ENCODE measurements at regions not wholly inside any gene's neighbourhood (a gene's known extent, or its start where the extent isn't known, plus 50 kb on each side); places are given as distances from the start of the nearest gene placed in this dataset.

GRCh38 chr2:239473211-239473805, 72.5 kb upstream of the HDAC4 start:
- Histone ChIP-seq H3K27ac (ENCODE audit: low read depth in 1 of 2, low read length in 1 of 2) (no peak overlapping the region), H3K9me3 (ENCODE audit: control insufficient read depth in 2 of 2, insufficient read depth in 1 of 2, low read length in 1 of 2) (peaks cover 0 to 14% of the 10 kb centered on the region in 2 donors), H3K27me3 (ENCODE audit: control insufficient read depth in 2 of 2, insufficient read depth in 1 of 2, low read length in 1 of 2) (peaks cover 0 to 3% of the 10 kb centered on the region in 2 donors), H3K36me3 (ENCODE audit: control insufficient read depth in 2 of 2, insufficient read depth in 2 of 2, low read length in 1 of 2) (no peaks in the 10 kb centered on the region), H3K4me3 (ENCODE audit: low read length in 2 of 2) (no peak overlapping the region), H3K4me1 (ENCODE audit: control insufficient read depth in 2 of 2, insufficient read depth in 2 of 2, low read length in 2 of 2) (no peaks in the 10 kb centered on the region)
- no peak for DNase-seq (ENCODE audit: low read depth in 6 of 9, low spot score in 9 of 9)
- WGBS, result 97% methylated on average over 8 of the region's 8 CpGs

- H3K27me3 ChIP-seq (ENCODE audit: control insufficient read depth in 2 of 2, insufficient read depth in 1 of 2, low read length in 1 of 2), result peaks cover 0 to 3% of the 10 kb centered on the region in 2 donors
- peaks cover 1 to 14% of the 10 kb centered on the region in 2 donors for H3K9me3 ChIP-seq (ENCODE audit: control insufficient read depth in 2 of 2, insufficient read depth in 1 of 2, low read length in 1 of 2)
- H3K27ac ChIP-seq (ENCODE audit: low read depth in 1 of 2, low read length in 1 of 2), result no peak overlapping the region
- H3K36me3 ChIP-seq (ENCODE audit: control insufficient read depth in 2 of 2, insufficient read depth in 2 of 2, low read length in 1 of 2), result no peaks in the 10 kb centered on the region
- H3K4me3 ChIP-seq (ENCODE audit: low read length in 2 of 2), result no peak overlapping the region
- no peaks in the 10 kb centered on the region for H3K4me1 ChIP-seq (ENCODE audit: control insufficient read depth in 2 of 2, insufficient read depth in 2 of 2, low read length in 2 of 2)
- DNase-seq (ENCODE audit: low read depth in 6 of 9, low spot score in 9 of 9), result no peak
- 77% methylated on average over 11 of the region's 11 CpGs for WGBS
These were observed 71.5 kb upstream of the HDAC4 start for GRCh38 chr2:239472235-239472775.

- no peak overlapping the region for H3K27ac ChIP-seq (ENCODE audit: low read depth in 1 of 2, low read length in 1 of 2)
- no peak for DNase-seq (ENCODE audit: low read depth in 6 of 9, low spot score in 9 of 9)
- H3K9me3 ChIP-seq (ENCODE audit: control insufficient read depth in 2 of 2, insufficient read depth in 1 of 2, low read length in 1 of 2), result peaks cover 1 to 14% of the 10 kb centered on the region in 2 donors
- H3K4me1 ChIP-seq (ENCODE audit: control insufficient read depth in 2 of 2, insufficient read depth in 2 of 2, low read length in 2 of 2), result peaks cover 0 to 3% of the 10 kb centered on the region in 2 donors
- H3K4me3 ChIP-seq (ENCODE audit: low read length in 2 of 2), result no peak overlapping the region
- H3K36me3 ChIP-seq (ENCODE audit: control insufficient read depth in 2 of 2, insufficient read depth in 2 of 2, low read length in 1 of 2), result no peaks in the 10 kb centered on the region
- 91% methylated on average over 9 of the region's 9 CpGs for WGBS
- H3K27me3 ChIP-seq (ENCODE audit: control insufficient read depth in 2 of 2, insufficient read depth in 1 of 2, low read length in 1 of 2), result peaks cover 0 to 3% of the 10 kb centered on the region in 2 donors
These were observed 70.4 kb upstream of the HDAC4 start for GRCh38 chr2:239471011-239471792.

GRCh38 chr2:239470151-239470900, 69.5 kb upstream of the HDAC4 start:
- H3K4me3 ChIP-seq (ENCODE audit: low read length in 2 of 2), result no peak overlapping the region
- no peaks in the 10 kb centered on the region for H3K36me3 ChIP-seq (ENCODE audit: control insufficient read depth in 2 of 2, insufficient read depth in 2 of 2, low read length in 1 of 2)
- H3K27ac ChIP-seq (ENCODE audit: low read depth in 1 of 2, low read length in 1 of 2), result no peak overlapping the region
- H3K9me3 ChIP-seq (ENCODE audit: control insufficient read depth in 2 of 2, insufficient read depth in 1 of 2, low read length in 1 of 2), result peaks cover 1 to 14% of the 10 kb centered on the region in 2 donors
- peaks cover 6 to 12% of the 10 kb centered on the region in 2 donors for H3K4me1 ChIP-seq (ENCODE audit: control insufficient read depth in 2 of 2, insufficient read depth in 2 of 2, low read length in 2 of 2)
- DNase-seq (ENCODE audit: low read depth in 6 of 9, low spot score in 9 of 9), result no peak
- 94% methylated on average over 14 of the region's 14 CpGs for WGBS
- peaks cover 0 to 3% of the 10 kb centered on the region in 2 donors for H3K27me3 ChIP-seq (ENCODE audit: control insufficient read depth in 2 of 2, insufficient read depth in 1 of 2, low read length in 1 of 2)

GRCh38 chr2:239469106-239469960, 68.5 kb upstream of the HDAC4 start:
- Histone ChIP-seq H3K4me1 (ENCODE audit: control insufficient read depth in 2 of 2, insufficient read depth in 2 of 2, low read length in 2 of 2) (peaks cover 6 to 15% of the 10 kb centered on the region in 2 donors), H3K27me3 (ENCODE audit: control insufficient read depth in 2 of 2, insufficient read depth in 1 of 2, low read length in 1 of 2) (peaks cover 0 to 3% of the 10 kb centered on the region in 2 donors), H3K27ac (ENCODE audit: low read depth in 1 of 2, low read length in 1 of 2) (no peak overlapping the region), H3K36me3 (ENCODE audit: control insufficient read depth in 2 of 2, insufficient read depth in 2 of 2, low read length in 1 of 2) (no peaks in the 10 kb centered on the region), H3K4me3 (ENCODE audit: low read length in 2 of 2) (no peak overlapping the region), H3K9me3 (ENCODE audit: control insufficient read depth in 2 of 2, insufficient read depth in 1 of 2, low read length in 1 of 2) (peaks cover 1 to 14% of the 10 kb centered on the region in 2 donors)
- DNase-seq (ENCODE audit: low read depth in 6 of 9, low spot score in 9 of 9), result no peak
- 97% methylated on average over 16 of the region's 16 CpGs for WGBS

GRCh38 chr2:239468491-239469105, 67.8 kb upstream of the HDAC4 start:
- peaks cover 0 to 3% of the 10 kb centered on the region in 2 donors for H3K27me3 ChIP-seq (ENCODE audit: control insufficient read depth in 2 of 2, insufficient read depth in 1 of 2, low read length in 1 of 2)
- no peaks in the 10 kb centered on the region for H3K36me3 ChIP-seq (ENCODE audit: control insufficient read depth in 2 of 2, insufficient read depth in 2 of 2, low read length in 1 of 2)
- no peak overlapping the region for H3K4me3 ChIP-seq (ENCODE audit: low read length in 2 of 2)
- H3K27ac ChIP-seq (ENCODE audit: low read depth in 1 of 2, low read length in 1 of 2), result no peak overlapping the region
- DNase-seq (ENCODE audit: low read depth in 6 of 9, low spot score in 9 of 9), result no peak
- peaks cover 1 to 14% of the 10 kb centered on the region in 2 donors for H3K9me3 ChIP-seq (ENCODE audit: control insufficient read depth in 2 of 2, insufficient read depth in 1 of 2, low read length in 1 of 2)
- peaks cover 6 to 15% of the 10 kb centered on the region in 2 donors for H3K4me1 ChIP-seq (ENCODE audit: control insufficient read depth in 2 of 2, insufficient read depth in 2 of 2, low read length in 2 of 2)
- 94% methylated on average over 10 of the region's 10 CpGs for WGBS

GRCh38 chr2:239467956-239468490, 67.2 kb upstream of the HDAC4 start:
- Histone ChIP-seq H3K27ac (ENCODE audit: low read depth in 1 of 2, low read length in 1 of 2) (no peak overlapping the region), H3K27me3 (ENCODE audit: control insufficient read depth in 2 of 2, insufficient read depth in 1 of 2, low read length in 1 of 2) (no peaks in the 10 kb centered on the region), H3K9me3 (ENCODE audit: control insufficient read depth in 2 of 2, insufficient read depth in 1 of 2, low read length in 1 of 2) (peaks cover 1 to 14% of the 10 kb centered on the region in 2 donors), H3K36me3 (ENCODE audit: control insufficient read depth in 2 of 2, insufficient read depth in 2 of 2, low read length in 1 of 2) (no peaks in the 10 kb centered on the region), H3K4me1 (ENCODE audit: control insufficient read depth in 2 of 2, insufficient read depth in 2 of 2, low read length in 2 of 2) (peaks cover 6 to 15% of the 10 kb centered on the region in 2 donors), H3K4me3 (ENCODE audit: low read length in 2 of 2) (no peak overlapping the region)
- DNase-seq (ENCODE audit: low read depth in 6 of 9, low spot score in 9 of 9), result no peak
- WGBS, result 98% methylated on average over 12 of the region's 12 CpGs
